OCI-LY1 (cell line): ENCODE measurements at regions not wholly inside any gene's neighbourhood (a gene's known extent, or its start where the extent isn't known, plus 50 kb on each side); places are given as distances from the start of the nearest gene placed in this dataset.

Source experiments
- H2AFZ ChIP-seq: fragments of 200-600 bp; sonication (generic), shearing (Covaris generic); 2 replicates; pipeline ENCODE4 v1.6.0; 2014; ENCODE audit warnings: antibody characterized with exemption, mild to moderate bottlenecking, low read length
- H3F3A ChIP-seq: fragments of 200-600 bp; sonication (generic), shearing (Covaris generic); 2 replicates; pipeline ENCODE4 v1.6.0; 2014; ENCODE audit warnings: mild to moderate bottlenecking, antibody characterized with exemption, low read length, moderate library complexity; ENCODE audit not compliant: insufficient read depth
- H3K27ac ChIP-seq: fragments of 200-600 bp; sonication (generic); 2 replicates; pipeline ENCODE4 v1.5.1; 2014; ENCODE audit warnings: low read length, mixed run types, mild to moderate bottlenecking, low read depth; ENCODE audit not compliant: poor library complexity, severe bottlenecking
- H3K27me3 ChIP-seq: fragments of 200-600 bp; sonication (generic); 2 replicates; pipeline ENCODE4 v1.6.0; 2014; ENCODE audit warnings: antibody characterized with exemption, mild to moderate bottlenecking, low read length, moderate library complexity; ENCODE audit not compliant: insufficient read depth
- H3K36me3 ChIP-seq: fragments of 200-600 bp; sonication (generic); 2 replicates; pipeline ENCODE4 v1.6.1; 2014; ENCODE audit warnings: mild to moderate bottlenecking, antibody characterized with exemption, low read length, moderate library complexity, mixed read lengths; ENCODE audit not compliant: insufficient read depth
- H3K4me1 ChIP-seq: fragments of 200-600 bp; sonication (generic); 2 replicates; pipeline ENCODE4 v1.5.1; 2014; ENCODE audit warnings: mild to moderate bottlenecking, low read length, moderate library complexity; ENCODE audit not compliant: insufficient read depth, severe bottlenecking
- H3K4me2 ChIP-seq: fragments of 200-600 bp; sonication (generic), shearing (Covaris generic); 2 replicates; pipeline ENCODE4 v1.6.1; 2014; ENCODE audit warnings: low read length
- H3K4me3 ChIP-seq: fragments of 200-600 bp; sonication (generic); 2 replicates; pipeline ENCODE4 v1.5.1; 2014; ENCODE audit warnings: low read length, low read depth, mild to moderate bottlenecking, mixed read lengths; ENCODE audit not compliant: poor library complexity, severe bottlenecking
- H3K79me2 ChIP-seq: fragments of 200-600 bp; shearing (Covaris generic); 2 replicates; pipeline ENCODE4 v1.6.1; 2016; ENCODE audit warnings: mixed run types, low read length, mixed read lengths; ENCODE audit not compliant: insufficient read depth
- H3K9ac ChIP-seq: fragments of 200-600 bp; sonication (generic), shearing (Covaris generic); 2 replicates; pipeline ENCODE4 v1.6.1; 2014; ENCODE audit warnings: mild to moderate bottlenecking, low read length, mixed read lengths
- H3K9me2 ChIP-seq: fragments of 200-600 bp; sonication (generic), shearing (Covaris generic); 2 replicates; pipeline ENCODE4 v1.6.1; 2014; ENCODE audit warnings: low read depth, mild to moderate bottlenecking, low read length, mixed read lengths
- H3K9me3 ChIP-seq: fragments of 200-600 bp; shearing (Covaris generic); 2 replicates; pipeline ENCODE4 v1.6.1; 2014; ENCODE audit warnings: low read length, mixed read lengths
- H4K20me1 ChIP-seq: fragments of 200-600 bp; sonication (generic), shearing (Covaris generic); 2 replicates; pipeline ENCODE4 v1.6.0; 2016; ENCODE audit warnings: mild to moderate bottlenecking, low read length; ENCODE audit not compliant: insufficient read depth
- EZH2 ChIP-seq: fragments of 200-600 bp; sonication (generic), shearing (Covaris generic); IDR thresholded peaks from 2 replicates; pipeline ENCODE4 v1.8.0; 2017; ENCODE audit warnings: borderline replicate concordance, mixed run types, mild to moderate bottlenecking, antibody characterized with exemption, low read length, moderate library complexity, mixed read lengths
- TF ChIP-seq, protein P1 (sequence below): fragments of 200-600 bp; sonication (generic), shearing (Covaris generic); IDR thresholded peaks from 2 replicates; pipeline ENCODE4 v1.5.1; 2017; ENCODE audit warnings: mild to moderate bottlenecking, antibody characterized with exemption, low read length, moderate library complexity, mixed read lengths

DNA sequence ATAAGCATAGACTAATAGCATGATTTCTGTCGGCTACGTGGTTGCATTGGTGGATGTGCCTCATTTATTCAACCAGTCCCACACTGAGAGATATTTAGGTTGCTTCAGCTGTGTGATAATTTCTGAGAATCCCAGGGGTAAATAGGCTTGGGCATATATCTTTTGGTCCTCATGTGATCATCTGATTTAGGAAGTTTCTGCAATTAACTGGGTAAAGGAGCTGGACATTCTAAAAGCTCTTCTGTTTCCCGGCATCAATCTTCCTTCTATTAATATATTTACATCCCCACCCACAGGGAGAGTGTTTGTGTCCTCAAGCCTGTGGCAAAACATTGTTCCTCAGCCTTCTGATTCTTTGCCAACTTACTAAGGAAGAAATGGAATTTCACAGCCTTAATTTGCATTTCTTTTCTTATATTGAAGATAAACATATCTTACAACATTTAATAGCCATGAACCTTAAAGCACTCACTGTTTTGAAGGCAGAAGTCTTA is 431.6 kb downstream of the RFC3 start:
- Histone ChIP-seq H3K4me2 (no peak overlapping the region), H3K4me3 (no peak overlapping the region), H4K20me1 (no peaks in the 10 kb centered on the region), H2AFZ (no peak overlapping the region), H3K79me2 (no peaks in the 10 kb centered on the region), H3K9ac (no peak overlapping the region), H3K36me3 (no peaks in the 10 kb centered on the region), H3K27me3 (no peaks in the 10 kb centered on the region), H3K9me2 (no peaks in the 10 kb centered on the region), H3F3A (no peaks in the 10 kb centered on the region), H3K9me3 (no peaks in the 10 kb centered on the region), H3K4me1 (no peaks in the 10 kb centered on the region), H3K27ac (no peak overlapping the region)
- TF ChIP-seq, protein P1, sequence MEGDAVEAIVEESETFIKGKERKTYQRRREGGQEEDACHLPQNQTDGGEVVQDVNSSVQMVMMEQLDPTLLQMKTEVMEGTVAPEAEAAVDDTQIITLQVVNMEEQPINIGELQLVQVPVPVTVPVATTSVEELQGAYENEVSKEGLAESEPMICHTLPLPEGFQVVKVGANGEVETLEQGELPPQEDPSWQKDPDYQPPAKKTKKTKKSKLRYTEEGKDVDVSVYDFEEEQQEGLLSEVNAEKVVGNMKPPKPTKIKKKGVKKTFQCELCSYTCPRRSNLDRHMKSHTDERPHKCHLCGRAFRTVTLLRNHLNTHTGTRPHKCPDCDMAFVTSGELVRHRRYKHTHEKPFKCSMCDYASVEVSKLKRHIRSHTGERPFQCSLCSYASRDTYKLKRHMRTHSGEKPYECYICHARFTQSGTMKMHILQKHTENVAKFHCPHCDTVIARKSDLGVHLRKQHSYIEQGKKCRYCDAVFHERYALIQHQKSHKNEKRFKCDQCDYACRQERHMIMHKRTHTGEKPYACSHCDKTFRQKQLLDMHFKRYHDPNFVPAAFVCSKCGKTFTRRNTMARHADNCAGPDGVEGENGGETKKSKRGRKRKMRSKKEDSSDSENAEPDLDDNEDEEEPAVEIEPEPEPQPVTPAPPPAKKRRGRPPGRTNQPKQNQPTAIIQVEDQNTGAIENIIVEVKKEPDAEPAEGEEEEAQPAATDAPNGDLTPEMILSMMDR: no peak
- no peak for TF ChIP-seq EZH2

DNA sequence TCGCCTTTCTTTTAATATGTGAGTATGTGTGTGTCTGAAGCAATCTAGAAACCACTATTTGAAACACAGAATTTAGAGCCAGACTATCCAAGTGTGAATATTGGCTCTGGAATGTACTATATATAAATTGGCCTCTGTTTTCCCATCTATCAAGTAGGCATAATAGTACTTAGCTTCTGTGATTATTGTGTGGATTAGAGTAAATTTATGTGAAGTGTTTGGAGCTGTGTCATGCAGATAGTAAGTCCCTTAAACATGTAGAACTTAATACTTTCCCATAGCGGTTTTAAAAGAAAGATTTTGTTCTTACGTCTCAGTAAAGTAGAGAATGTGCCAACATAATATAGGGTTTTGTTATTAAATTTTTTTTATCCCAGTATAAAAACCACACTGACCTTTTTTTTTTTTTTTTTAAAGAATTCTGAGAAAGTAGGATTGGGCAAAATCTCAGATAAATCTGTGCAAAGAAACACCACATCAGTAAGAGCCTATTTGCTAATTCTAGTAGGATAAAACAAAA is 432.3 kb downstream of the RFC3 start:
- Histone ChIP-seq H3K27me3 (no peaks in the 10 kb centered on the region), H3K4me2 (no peak overlapping the region), H2AFZ (no peak overlapping the region), H3K36me3 (no peaks in the 10 kb centered on the region), H3K9me3 (no peaks in the 10 kb centered on the region), H3F3A (no peaks in the 10 kb centered on the region), H3K9me2 (no peaks in the 10 kb centered on the region), H3K4me3 (no peak overlapping the region), H3K9ac (no peak overlapping the region), H3K27ac (no peak overlapping the region), H3K79me2 (no peaks in the 10 kb centered on the region), H3K4me1 (no peaks in the 10 kb centered on the region), H4K20me1 (no peaks in the 10 kb centered on the region)
- TF ChIP-seq, protein P1: no peak
- no peak for TF ChIP-seq EZH2

DNA sequence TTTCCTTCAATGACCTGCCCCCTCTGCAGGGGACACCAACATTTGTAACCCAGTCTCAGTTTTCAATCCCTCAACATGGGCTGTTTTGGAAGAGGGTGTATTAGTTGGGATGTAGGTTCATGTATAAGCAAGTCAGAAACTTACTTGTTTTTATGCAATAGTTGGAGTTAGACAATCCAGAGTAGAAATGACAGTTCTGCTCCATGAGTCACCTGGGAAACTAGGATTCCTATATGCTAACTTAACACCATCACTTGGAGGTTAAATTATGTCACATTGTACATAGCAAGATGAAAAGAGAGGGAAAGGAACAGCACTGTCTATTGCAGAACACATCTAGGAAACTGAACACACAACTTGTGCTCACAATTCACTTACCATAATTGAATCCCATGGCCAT is 436.4 kb downstream of the RFC3 start:
- no peaks in the 10 kb centered on the region for H3K27me3 ChIP-seq

More for the DNA sequence above, 436.4 kb downstream of the RFC3 start:
- no peaks in the 10 kb centered on the region for H4K20me1 ChIP-seq
- H3K36me3 ChIP-seq: no peaks in the 10 kb centered on the region
- H3K4me3 ChIP-seq: no peak overlapping the region
- H2AFZ ChIP-seq: no peak overlapping the region
- no peak overlapping the region for H3K27ac ChIP-seq
- no peak overlapping the region for H3K4me2 ChIP-seq
- no peaks in the 10 kb centered on the region for H3K79me2 ChIP-seq
- no peaks in the 10 kb centered on the region for H3K9me2 ChIP-seq
- H3K9me3 ChIP-seq: no peaks in the 10 kb centered on the region
- no peak overlapping the region for H3K9ac ChIP-seq
- no peaks in the 10 kb centered on the region for H3K4me1 ChIP-seq
- TF ChIP-seq, protein P1: no peak
- no peak for TF ChIP-seq EZH2
- no peaks in the 10 kb centered on the region for H3F3A ChIP-seq
